Mesenchymal stem cell (in vitro differentiated cells and primary cell): ENCODE measurements at regions not wholly inside any gene's neighbourhood (a gene's known extent, or its start where the extent isn't known, plus 50 kb on each side); places are given as distances from the start of the nearest gene placed in this dataset.

Experiments
- DNase-seq: peaks from one replicate; pipeline ENCODE4 v3.0.0-alpha.2; 2013
- H2AFZ ChIP-seq: one replicate; pipeline ENCODE4 v1.6.1; 2013; ENCODE audit warnings: low read depth, mild to moderate bottlenecking, control low read depth, inconsistent platforms, low read length, moderate library complexity
- H2AK5ac ChIP-seq: 2 replicates; pipeline ENCODE4 v1.6.1; 2013; ENCODE audit warnings: low read length, moderate library complexity, mild to moderate bottlenecking, inconsistent platforms; ENCODE audit not compliant: severe bottlenecking
- H2BK120ac ChIP-seq: one replicate; pipeline ENCODE4 v1.6.1; 2013; ENCODE audit warnings: low read depth, mild to moderate bottlenecking, inconsistent platforms, low read length, moderate library complexity
- H2BK12ac ChIP-seq, 2 experiments: one replicate each; pipeline ENCODE4 v1.6.1; 2013; ENCODE audit warnings: inconsistent platforms in 2 of 2, low read length in 2 of 2, mild to moderate bottlenecking in 2 of 2, moderate library complexity in 2 of 2, control low read depth in 1 of 2
- H2BK15ac ChIP-seq: one replicate; pipeline ENCODE4 v1.6.1; 2013; ENCODE audit warnings: mild to moderate bottlenecking, low read depth, inconsistent platforms; ENCODE audit not compliant: poor library complexity, severe bottlenecking
- H2BK5ac ChIP-seq: 2 replicates; pipeline ENCODE4 v1.6.1; 2013; ENCODE audit warnings: low read depth, mild to moderate bottlenecking, low read length, control low read depth, inconsistent platforms; ENCODE audit not compliant: poor library complexity, severe bottlenecking
- H3K14ac ChIP-seq, 2 experiments: one replicate each; pipeline ENCODE4 v1.6.1; 2013; ENCODE audit warnings: inconsistent platforms in 2 of 2, low read length in 2 of 2, control low read depth in 1 of 2, mild to moderate bottlenecking in 1 of 2, moderate library complexity in 1 of 2
- H3K18ac ChIP-seq, 2 experiments: one replicate each; pipeline ENCODE4 v1.6.1; 2013; ENCODE audit warnings: inconsistent platforms in 2 of 2, low read length in 2 of 2, control low read depth in 1 of 2, low read depth in 1 of 2, mild to moderate bottlenecking in 1 of 2
- H3K23ac ChIP-seq, 2 experiments: one replicate each; pipeline ENCODE4 v1.6.1; 2013; ENCODE audit warnings: inconsistent platforms in 2 of 2, low read length in 2 of 2, mild to moderate bottlenecking in 2 of 2, moderate library complexity in 2 of 2, control low read depth in 1 of 2
- H3K27ac ChIP-seq: 2 replicates; pipeline ENCODE4 v1.5.1; 2013; ENCODE audit warnings: mild to moderate bottlenecking, moderate library complexity, low read length, control low read depth, inconsistent platforms; ENCODE audit not compliant: poor library complexity, severe bottlenecking
- H3K27me3 ChIP-seq, 2 experiments: 2 replicates each; pipeline versions ENCODE4 v1.6.1 to v1.7.0; 2013; ENCODE audit warnings: low read length in 2 of 2, mild to moderate bottlenecking in 2 of 2, moderate library complexity in 2 of 2, control low read depth in 1 of 2, inconsistent platforms in 1 of 2; ENCODE audit not compliant: control insufficient read depth in 1 of 2, insufficient read depth in 1 of 2
- H3K36me3 ChIP-seq, 2 experiments: 2 replicates each; pipeline versions ENCODE4 v1.6.1 to v1.7.0; 2013; ENCODE audit warnings: low read length in 2 of 2, control low read depth in 1 of 2, inconsistent platforms in 1 of 2, low read depth in 1 of 2, mild to moderate bottlenecking in 1 of 2; ENCODE audit not compliant: insufficient read depth in 2 of 2, control insufficient read depth in 1 of 2
- H3K4ac ChIP-seq, 2 experiments: one replicate each; pipeline ENCODE4 v1.6.1; 2013; ENCODE audit warnings: inconsistent platforms in 2 of 2, low read length in 2 of 2, mild to moderate bottlenecking in 2 of 2, moderate library complexity in 2 of 2, control low read depth in 1 of 2, low read depth in 1 of 2
- H3K4me1 ChIP-seq: 2 replicates; pipeline ENCODE4 v1.6.1; 2013; ENCODE audit warnings: low read depth, low read length, control low read depth; ENCODE audit not compliant: control insufficient read depth, insufficient read depth
- H3K4me2 ChIP-seq: 2 replicates; pipeline ENCODE4 v1.6.1; 2013; ENCODE audit warnings: low read length, mild to moderate bottlenecking, inconsistent platforms; ENCODE audit not compliant: poor library complexity, severe bottlenecking
- H3K4me3 ChIP-seq, 2 experiments: 2 replicates each; pipeline versions ENCODE4 v1.5.1 to v1.7.0; 2013; ENCODE audit warnings: low read length in 2 of 2, mild to moderate bottlenecking in 2 of 2, control low read depth in 1 of 2, low read depth in 1 of 2; ENCODE audit not compliant: insufficient read depth in 1 of 2
- H3K79me1 ChIP-seq: replicated peaks from 2 replicates; pipeline ENCODE4 v1.6.1; 2013; ENCODE audit warnings: mild to moderate bottlenecking, control low read depth, low read length, inconsistent platforms; ENCODE audit not compliant: poor library complexity, severe bottlenecking
- H3K9ac ChIP-seq: 2 replicates; pipeline ENCODE4 v1.7.0; 2013; ENCODE audit warnings: mild to moderate bottlenecking, low read length, moderate library complexity
- H3K9me3 ChIP-seq: 2 replicates; pipeline ENCODE4 v1.7.0; 2013; ENCODE audit warnings: mild to moderate bottlenecking, low read length; ENCODE audit not compliant: control insufficient read depth
- H4K8ac ChIP-seq: one replicate; pipeline ENCODE4 v1.6.1; 2013; ENCODE audit warnings: inconsistent platforms, mild to moderate bottlenecking, low read length, moderate library complexity
- H4K91ac ChIP-seq: one replicate; pipeline ENCODE4 v1.6.1; 2013; ENCODE audit warnings: mild to moderate bottlenecking, low read length, inconsistent platforms
- WGBS: methylation state at CpG from one replicate; pipeline ENCODE4 v1.1.7; 2013; ENCODE audit warnings: mixed read lengths; 5-methylcytosine and 5-hydroxymethylcytosine counted together

DNA sequence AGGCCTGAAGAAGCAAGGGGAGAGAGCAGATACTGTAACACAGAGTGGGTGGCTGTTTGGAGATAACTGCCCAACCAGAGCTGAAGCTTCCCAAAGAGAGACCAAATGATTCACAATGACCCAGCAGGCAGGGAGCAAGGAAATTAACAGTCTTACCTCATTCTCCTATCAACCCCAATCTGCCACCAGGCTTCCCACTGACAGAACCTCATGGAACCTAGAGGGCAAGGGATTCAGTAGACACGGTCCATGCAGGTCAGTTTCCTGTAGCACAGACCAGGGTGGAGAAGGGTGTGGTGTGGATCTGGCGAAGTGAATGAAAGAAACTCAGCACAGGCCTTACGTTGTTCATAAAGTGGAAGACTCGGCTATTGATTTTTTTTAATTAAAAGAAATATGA lies 60.7 kb upstream of the ALB start:
- H4K8ac ChIP-seq = no peak overlapping the region
- H2BK12ac ChIP-seq = no peak overlapping the region
- H2AK5ac ChIP-seq = peak overlapping the region; percentile 14
- no peak overlapping the region for H3K9ac ChIP-seq
- no peak overlapping the region for H2AFZ ChIP-seq
- no peak overlapping the region for H3K4ac ChIP-seq
- H3K4me1 ChIP-seq = peaks cover 2% of the 10 kb centered on the region
- H3K27me3 ChIP-seq = no peaks in the 10 kb centered on the region
- DNase-seq = no peak
- no peak overlapping the region for H2BK120ac ChIP-seq
- no peaks in the 10 kb centered on the region for H3K36me3 ChIP-seq
- no peak overlapping the region for H4K91ac ChIP-seq
- H3K9me3 ChIP-seq = no peaks in the 10 kb centered on the region
- no peak overlapping the region for H2BK15ac ChIP-seq
- 64% methylated on average over 1 of the region's 4 CpGs for WGBS
- H3K79me1 ChIP-seq = no peaks in the 10 kb centered on the region
- no peak overlapping the region for H3K14ac ChIP-seq
- H3K4me2 ChIP-seq = no peak overlapping the region
- H3K27ac ChIP-seq = no peak overlapping the region
- H3K18ac ChIP-seq = no peak overlapping the region
- no peak overlapping the region for H3K4me3 ChIP-seq
- H2BK5ac ChIP-seq = no peak overlapping the region
- no peak overlapping the region for H3K23ac ChIP-seq

DNA sequence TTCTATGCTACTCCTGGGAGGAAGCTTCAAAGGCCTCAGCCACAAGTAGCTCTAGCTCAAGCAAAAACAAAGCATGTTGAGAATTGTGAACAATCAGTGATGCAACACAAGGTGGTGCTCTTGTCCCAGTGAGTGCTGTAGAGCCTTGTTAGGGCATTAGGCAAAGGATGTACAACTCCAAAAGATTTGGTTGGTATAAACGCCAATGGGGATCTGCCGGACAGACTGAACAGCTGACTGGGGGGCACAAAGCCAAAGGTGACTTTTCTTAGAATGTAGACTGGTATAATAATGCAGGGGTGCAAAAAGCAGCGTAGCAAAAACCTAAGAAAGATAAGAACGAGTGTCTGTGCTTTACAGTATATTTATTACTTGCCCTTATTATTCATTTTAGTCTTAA lies 62.6 kb upstream of the ALB start:
- 61% methylated on average over 2 of the region's 4 CpGs for WGBS

DNA sequence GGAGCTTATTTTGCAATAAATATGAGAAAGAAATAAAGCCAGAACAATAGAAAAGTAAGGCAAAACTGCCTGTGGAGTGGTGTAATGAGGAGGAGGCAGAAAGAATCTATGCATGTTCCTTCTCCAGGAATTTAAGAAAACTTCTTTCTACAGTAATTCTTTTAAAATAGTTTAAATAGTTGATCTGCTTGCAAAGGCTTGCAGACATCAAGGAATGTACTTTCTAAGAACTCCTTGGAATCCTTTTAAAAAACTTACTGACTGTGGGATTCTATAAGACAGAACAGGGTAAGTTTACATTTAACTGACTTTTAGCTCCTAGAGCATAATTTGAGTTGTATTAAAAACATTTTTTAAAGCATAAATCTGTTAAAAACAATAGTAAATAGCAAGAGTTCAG lies 63.2 kb upstream of the ALB start:
- Histone ChIP-seq H3K36me3 (no peaks in the 10 kb centered on the region), H2BK5ac (no peak overlapping the region), H3K79me1 (no peaks in the 10 kb centered on the region), H3K4me3 (no peak overlapping the region), H3K14ac (no peak overlapping the region), H2AFZ (no peak overlapping the region), H2BK15ac (no peak overlapping the region), H3K18ac (no peak overlapping the region), H3K23ac (no peak overlapping the region), H2BK12ac (no peak overlapping the region), H4K8ac (no peak overlapping the region), H3K9me3 (no peaks in the 10 kb centered on the region), H2AK5ac (no peak overlapping the region), H3K27ac (no peak overlapping the region), H3K4me2 (no peak overlapping the region), H3K4ac (no peak overlapping the region), H3K4me1 (peaks cover 2% of the 10 kb centered on the region), H2BK120ac (no peak overlapping the region), H4K91ac (no peak overlapping the region), H3K9ac (no peak overlapping the region), H3K27me3 (no peaks in the 10 kb centered on the region)
- no peak for DNase-seq

More for the DNA sequence above, 62.6 kb upstream of the ALB start:
- Histone ChIP-seq H2BK12ac (no peak overlapping the region), H3K4me3 (no peak overlapping the region), H3K9me3 (no peaks in the 10 kb centered on the region), H3K27me3 (no peaks in the 10 kb centered on the region), H3K4ac (no peak overlapping the region), H3K4me1 (peaks cover 2% of the 10 kb centered on the region), H2AFZ (no peak overlapping the region), H3K79me1 (no peaks in the 10 kb centered on the region), H2BK15ac (no peak overlapping the region), H3K18ac (no peak overlapping the region), H3K14ac (no peak overlapping the region), H3K23ac (no peak overlapping the region), H4K91ac (no peak overlapping the region), H3K9ac (no peak overlapping the region), H3K27ac (no peak overlapping the region), H2BK5ac (no peak overlapping the region), H3K4me2 (no peak overlapping the region), H2BK120ac (no peak overlapping the region), H4K8ac (no peak overlapping the region), H2AK5ac (no peak overlapping the region), H3K36me3 (no peaks in the 10 kb centered on the region)
- peak; percentile 56 for DNase-seq

DNA sequence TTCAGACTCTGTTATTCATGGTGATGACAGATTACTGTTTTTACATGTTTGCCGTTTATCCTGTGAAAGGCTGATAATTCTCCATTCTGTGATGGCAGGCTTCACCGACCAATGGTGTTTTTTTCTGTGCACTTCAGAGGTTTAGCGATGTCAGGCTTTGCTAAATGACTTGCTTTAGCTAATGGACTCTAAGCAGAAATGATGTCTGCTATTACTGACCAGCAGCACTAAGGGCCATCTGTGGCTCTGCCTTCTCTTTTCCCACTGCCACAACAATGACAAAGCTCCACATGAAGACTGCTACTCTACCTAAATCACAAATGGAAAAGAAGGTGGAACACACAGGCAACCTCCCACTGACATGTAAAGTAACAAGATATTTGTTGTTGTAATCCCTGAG lies 68.4 kb upstream of the ALB start:
- no peak overlapping the region for H2AFZ ChIP-seq
- H3K4ac ChIP-seq = no peak overlapping the region
- H2BK15ac ChIP-seq = no peak overlapping the region
- no peak overlapping the region for H3K4me3 ChIP-seq
- no peaks in the 10 kb centered on the region for H3K4me1 ChIP-seq
- no peak overlapping the region for H2BK5ac ChIP-seq
- no peak overlapping the region for H4K91ac ChIP-seq
- WGBS = 89% methylated on average over 3 of the region's 3 CpGs
- H4K8ac ChIP-seq = no peak overlapping the region
- no peak overlapping the region for H3K18ac ChIP-seq
- no peak overlapping the region for H2BK12ac ChIP-seq
- H3K9ac ChIP-seq = no peak overlapping the region
- no peak overlapping the region for H3K27ac ChIP-seq
- H2BK120ac ChIP-seq = no peak overlapping the region
- DNase-seq = no peak
- H3K79me1 ChIP-seq = no peaks in the 10 kb centered on the region
- no peak overlapping the region for H2AK5ac ChIP-seq
- H3K27me3 ChIP-seq = no peaks in the 10 kb centered on the region
- H3K23ac ChIP-seq = no peak overlapping the region
- H3K9me3 ChIP-seq = no peaks in the 10 kb centered on the region
- no peak overlapping the region for H3K14ac ChIP-seq
- H3K36me3 ChIP-seq = no peaks in the 10 kb centered on the region
- no peak overlapping the region for H3K4me2 ChIP-seq
